Common myeloid progenitor, CD34-positive (primary cell): ENCODE measurements at regions not wholly inside any gene's neighbourhood (a gene's known extent, or its start where the extent isn't known, plus 50 kb on each side); places are given as distances from the start of the nearest gene placed in this dataset.
"Not testable (repeated sequence)": the region's sequence is repeated elsewhere in the genome, so short reads cannot be mapped to it uniquely, and the experiment has no call there.

Experiments
- CTCF ChIA-PET: fragments of 350-600 bp; sonication (Branson Sonifier 250); formaldehyde crosslinking; loops from one replicate; lab custom pipeline; 2021; ENCODE audit warnings: antibody characterized with exemption; lab: Charles Lee
- POLR2A ChIA-PET: fragments of 350-600 bp; sonication (Branson Sonifier 250); formaldehyde crosslinking; loops from one replicate; lab custom pipeline; 2021; ENCODE audit warnings: antibody characterized with exemption; lab: Charles Lee
- DNase-seq, 3 donors: peaks; one replicate each; pipeline versions ENCODE4 v3.0.0 to v3.0.0-alpha.2; 2013
- H3K27ac ChIP-seq, 2 experiments: 1 replicate in 1 of 2; 2 replicates in 1 of 2; pipeline ENCODE4 v1.7.0; 2013; ENCODE audit warnings: inconsistent platforms in 2 of 2, low read length in 2 of 2, mild to moderate bottlenecking in 2 of 2, low read depth in 1 of 2, moderate library complexity in 1 of 2; ENCODE audit not compliant: severe bottlenecking in 2 of 2, insufficient read depth in 1 of 2, poor library complexity in 1 of 2
- H3K27me3 ChIP-seq, 5 experiments: replicated peaks in 2 of 5; 1 replicate in 3 of 5; 2 replicates in 2 of 5; pipeline versions ENCODE4 v1.6.1 to v1.7.0; 2013; ENCODE audit warnings: low read length in 4 of 5, mild to moderate bottlenecking in 2 of 5, moderate library complexity in 2 of 5, inconsistent platforms in 1 of 5; ENCODE audit not compliant: insufficient read depth in 5 of 5, control insufficient read depth in 4 of 5
- H3K36me3 ChIP-seq, 4 experiments: 1 replicate in 2 of 4; 2 replicates in 2 of 4; pipeline versions ENCODE4 v1.6.1 to v1.7.0; 2013; ENCODE audit warnings: low read length in 3 of 4, control low read depth in 1 of 4, mild to moderate bottlenecking in 1 of 4; ENCODE audit not compliant: control insufficient read depth in 4 of 4, insufficient read depth in 4 of 4
- H3K4me1 ChIP-seq, 4 experiments: 1 replicate in 3 of 4; 2 replicates in 1 of 4; pipeline versions ENCODE4 v1.6.1 to v1.7.1; 2013; ENCODE audit warnings: low read length in 3 of 4, mild to moderate bottlenecking in 3 of 4, control low read depth in 1 of 4, inconsistent platforms in 1 of 4, moderate library complexity in 1 of 4; ENCODE audit not compliant: control insufficient read depth in 4 of 4, insufficient read depth in 4 of 4; ENCODE audit errors: control extremely low read depth in 1 of 4
- H3K4me3 ChIP-seq, 7 experiments: 1 replicate in 4 of 7; 2 replicates in 3 of 7; pipeline versions ENCODE4 v1.5.1 to v1.7.0; 2013; ENCODE audit warnings: mild to moderate bottlenecking in 7 of 7, low read length in 6 of 7, moderate library complexity in 6 of 7, inconsistent platforms in 2 of 7, low read depth in 2 of 7, control low read depth in 1 of 7; ENCODE audit not compliant: insufficient read depth in 4 of 7, control insufficient read depth in 1 of 7; ENCODE audit errors: extremely low read depth in 1 of 7
- H3K9me3 ChIP-seq, 5 experiments: 1 replicate in 4 of 5; 2 replicates in 1 of 5; pipeline versions ENCODE4 v1.6.1 to v1.7.1; 2013; ENCODE audit warnings: low read length in 4 of 5, mild to moderate bottlenecking in 2 of 5, inconsistent platforms in 1 of 5, low read depth in 1 of 5, moderate library complexity in 1 of 5; ENCODE audit not compliant: control insufficient read depth in 4 of 5, insufficient read depth in 2 of 5; ENCODE audit errors: control extremely low read depth in 1 of 5
- WGBS: methylation state at CpG from one replicate; pipeline ENCODE4 v1.1.5; 2013; ENCODE audit not compliant: insufficient coverage; 5-methylcytosine and 5-hydroxymethylcytosine counted together

DNA sequence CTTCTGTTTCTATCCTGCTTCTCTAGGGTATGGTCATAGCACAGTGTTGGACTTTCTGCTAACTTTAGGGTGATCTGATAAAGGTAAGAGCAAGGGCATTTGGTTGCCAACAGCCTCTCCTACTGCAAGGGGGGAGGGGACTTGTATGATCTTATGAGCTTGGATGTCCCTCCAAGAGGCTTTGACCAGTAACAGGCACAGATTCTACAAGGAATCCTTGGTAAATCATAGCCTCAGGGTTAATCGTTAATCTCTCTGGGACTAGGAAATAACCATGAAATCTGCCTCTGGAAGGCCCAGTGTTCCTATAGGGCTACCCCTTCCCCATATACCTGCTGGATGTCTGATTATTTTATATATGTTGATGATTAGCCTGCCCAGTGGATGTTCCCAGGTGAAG, 134.8 kb upstream of the TNFSF4 start:
- Histone ChIP-seq H3K4me3 (no peak overlapping the region), H3K9me3 (no peaks in the 10 kb centered on the region), H3K4me1 (peaks cover 0 to 7% (median 0%) of the 10 kb centered on the region in 4 experiments), H3K36me3 (no peaks in the 10 kb centered on the region), H3K27ac (no peak overlapping the region), H3K27me3 (no peaks in the 10 kb centered on the region)
- ChIA-PET POLR2A (no interaction called here), CTCF (no interaction called here)
- DNase-seq, result no peak
- WGBS, result no CpG with 5 or more reads among the region's 1 CpG

DNA sequence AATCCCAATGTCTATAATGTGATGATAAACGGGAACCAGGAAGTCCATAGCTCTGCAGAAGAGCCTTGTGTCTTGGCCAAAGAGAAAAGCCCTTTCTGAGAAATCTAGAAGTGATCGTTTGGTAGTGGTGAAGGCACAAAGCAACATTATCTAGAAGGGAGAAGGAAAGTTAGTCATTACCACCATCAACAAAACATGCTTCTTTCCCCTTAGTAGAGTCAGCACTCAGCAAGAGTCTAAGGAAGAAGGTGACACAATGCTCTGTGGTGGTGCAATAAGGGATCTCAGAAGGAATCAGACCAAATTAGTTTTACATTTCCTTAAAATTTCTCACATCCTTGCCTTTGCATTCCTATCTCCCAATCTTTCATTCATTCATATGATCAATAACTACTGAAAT, 134.4 kb upstream of the PRDX6 start:
- WGBS, result no CpG with 5 or more reads among the region's 2 CpGs
- DNase-seq, result no peak
- H3K27me3 ChIP-seq, result no peaks in the 10 kb centered on the region

DNA sequence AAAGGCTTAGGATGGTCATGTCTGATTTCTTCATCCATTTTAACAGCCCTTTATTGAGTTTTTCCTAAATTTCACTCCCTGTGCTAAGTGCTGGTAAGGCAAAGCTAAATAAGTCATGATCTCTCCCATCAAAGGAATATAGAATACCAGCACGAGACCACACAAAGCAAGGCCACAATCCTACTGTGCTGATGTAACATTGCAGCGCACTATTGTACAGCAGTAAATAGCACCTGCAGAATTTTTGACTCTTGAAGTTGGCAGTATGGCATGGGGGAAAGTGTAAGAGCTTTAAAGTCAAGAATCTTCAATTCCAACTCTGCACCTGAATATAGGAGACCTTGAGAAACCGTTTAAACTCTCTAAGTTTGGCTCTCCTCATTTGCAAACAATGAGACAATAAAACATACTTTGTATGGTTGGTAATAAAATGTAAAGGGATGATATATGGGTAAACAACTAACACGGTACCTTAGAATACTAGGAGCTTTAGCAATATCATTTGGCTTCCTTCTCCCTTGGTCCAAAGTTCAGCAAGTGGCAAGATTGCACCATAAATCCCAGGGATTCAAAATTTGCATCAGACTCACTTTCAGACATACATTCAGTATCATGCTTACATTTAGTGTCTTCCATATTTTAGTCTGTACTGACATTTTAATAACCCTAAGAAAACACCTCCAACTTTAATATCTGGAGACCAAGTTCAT, 132.9 kb upstream of the PRDX6 start:
- Histone ChIP-seq H3K4me3 (no peak overlapping the region), H3K36me3 (no peaks in the 10 kb centered on the region), H3K27ac (no peak overlapping the region), H3K27me3 (no peaks in the 10 kb centered on the region), H3K4me1 (no peaks in the 10 kb centered on the region), H3K9me3 (no peaks in the 10 kb centered on the region)
- ChIA-PET POLR2A (no interaction called here), CTCF (no interaction called here)
- DNase-seq, result no peak
- 96% methylated on average over 3 of the region's 4 CpGs for WGBS

More for the DNA sequence above, 134.4 kb upstream of the PRDX6 start:
- H3K9me3 ChIP-seq, result no peaks in the 10 kb centered on the region
- peaks cover 0 to 2% (median 0%) of the 10 kb centered on the region in 4 experiments for H3K4me1 ChIP-seq
- no peak overlapping the region for H3K27ac ChIP-seq
- no peaks in the 10 kb centered on the region for H3K36me3 ChIP-seq
- POLR2A ChIA-PET, result no interaction called here
- H3K4me3 ChIP-seq, result no peak overlapping the region
- CTCF ChIA-PET, result no interaction called here

DNA sequence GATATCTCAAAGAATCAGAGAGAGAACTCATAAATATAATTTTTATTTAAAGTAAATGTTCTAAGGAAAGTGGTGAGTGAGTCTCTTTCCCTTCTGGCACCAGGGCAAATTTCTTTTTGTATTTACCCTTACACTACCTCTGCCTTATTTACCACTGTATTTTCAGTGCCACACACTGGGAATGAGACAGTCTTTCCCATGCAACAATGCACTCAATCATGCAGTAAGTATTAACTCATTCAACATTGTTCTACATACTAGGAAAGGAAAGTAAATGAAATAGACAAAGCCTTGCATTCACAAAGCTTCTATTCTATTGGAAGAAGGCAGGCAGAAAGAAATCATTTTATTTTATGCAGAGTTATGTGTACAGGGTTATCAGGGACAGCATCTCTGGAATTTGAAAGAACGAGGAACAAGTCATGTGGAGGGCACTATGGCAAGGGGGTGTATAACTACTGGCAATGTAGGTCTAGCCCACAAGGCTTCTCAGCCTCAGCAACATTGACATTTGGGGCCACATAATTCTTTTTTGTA, 129.8 kb upstream of the PRDX6 start:
- H3K4me1 ChIP-seq, result no peaks in the 10 kb centered on the region
- no peaks in the 10 kb centered on the region for H3K36me3 ChIP-seq
- peaks cover 0 to 12% (median 2%) of the 10 kb centered on the region in 5 experiments for H3K9me3 ChIP-seq
- 100% methylated on average over 1 of the region's 1 CpG for WGBS
- no peak overlapping the region for H3K4me3 ChIP-seq
- no peak overlapping the region for H3K27ac ChIP-seq
- no peaks in the 10 kb centered on the region for H3K27me3 ChIP-seq
- ChIA-PET CTCF (interaction anchor here (1.3 to 2.7 kb wide), 2 partner anchors 13 to 92 kb away, joined by 3 to 6 read pairs; no protein-coding TSS in a partner anchor), POLR2A (interaction anchor here (0.6 kb wide), 1 partner anchor 1068 kb away, joined by 3 read pairs; no protein-coding TSS in a partner anchor)
- no peak for DNase-seq

DNA sequence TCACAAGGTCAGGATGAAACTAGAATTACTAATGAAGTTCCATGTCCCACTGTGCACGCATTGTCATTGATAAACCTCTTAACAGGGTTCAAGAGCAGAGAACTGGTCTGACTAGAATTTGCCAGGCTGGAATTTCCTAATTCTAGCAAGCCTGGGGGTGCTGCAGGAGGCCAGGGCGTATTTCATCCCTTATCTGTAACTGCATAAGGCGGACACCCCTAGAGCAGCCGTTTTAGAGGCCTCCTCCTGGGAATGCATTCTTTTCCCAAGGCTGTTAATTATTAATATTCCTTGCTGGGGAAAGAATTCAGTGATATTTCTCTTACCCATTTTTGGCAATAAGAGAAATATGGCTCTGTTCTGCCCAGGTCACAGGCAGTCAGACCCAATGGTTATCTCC, 124.5 kb upstream of the PRDX6 start:
- H3K27me3 ChIP-seq, CTCF ChIA-PET, H3K27ac ChIP-seq, H3K36me3 ChIP-seq, POLR2A ChIA-PET, H3K4me3 ChIP-seq, H3K4me1 ChIP-seq: not testable (repeated sequence)
- peak in 1 of 3 donors; percentile 14 for DNase-seq
- peaks cover 0 to 25% (median 5%) of the 10 kb centered on the region in 5 experiments for H3K9me3 ChIP-seq
- WGBS, result 100% methylated on average over 4 of the region's 4 CpGs

DNA sequence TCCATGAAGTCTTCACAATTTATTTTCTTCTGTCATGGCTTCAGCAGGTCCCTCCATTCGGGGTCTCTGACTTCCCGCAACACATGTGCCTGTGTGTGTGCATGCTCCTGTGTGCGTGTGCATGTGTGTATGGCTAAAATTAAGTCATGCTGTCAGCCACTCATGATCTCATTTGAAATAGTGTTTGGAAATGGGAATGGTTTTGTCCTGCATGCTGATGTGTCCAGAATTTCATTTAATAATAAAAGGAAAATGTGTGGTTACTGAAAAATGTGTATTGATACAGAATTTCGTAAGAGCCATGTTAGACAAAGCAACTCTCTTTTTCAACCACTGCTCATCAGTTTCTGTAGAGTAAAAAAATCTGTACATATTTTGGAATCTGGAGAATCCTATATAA, 123.8 kb upstream of the PRDX6 start:
- Histone ChIP-seq H3K36me3 (peaks cover 0 to 2% (median 0%) of the 10 kb centered on the region in 4 experiments), H3K4me3 (no peak overlapping the region), H3K27ac (no peak overlapping the region), H3K4me1 (no peaks in the 10 kb centered on the region), H3K27me3 (no peaks in the 10 kb centered on the region), H3K9me3 (peaks cover 0 to 25% (median 5%) of the 10 kb centered on the region in 5 experiments)
- CTCF ChIA-PET, result no interaction called here
- WGBS, result no CpG with 5 or more reads among the region's 4 CpGs
- POLR2A ChIA-PET, result no interaction called here
- DNase-seq, result no peak

DNA sequence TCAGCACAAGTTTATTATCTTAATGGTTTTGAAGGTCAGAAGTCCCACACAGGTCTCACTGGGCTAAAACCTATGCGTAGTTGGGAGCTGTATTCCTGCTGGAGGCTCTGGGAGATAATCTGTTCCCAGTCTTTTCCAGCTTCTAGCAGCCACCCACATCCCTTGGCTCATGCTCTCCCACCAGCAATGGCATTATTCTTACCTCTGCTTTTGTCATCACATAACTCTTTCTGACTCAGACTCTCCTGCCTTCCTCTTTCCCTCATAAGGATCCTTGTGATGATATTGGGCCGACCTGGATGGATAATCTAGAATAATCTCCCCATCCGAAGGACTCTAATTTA, 122.2 kb upstream of the PRDX6 start:
- WGBS, result 100% methylated on average over 3 of the region's 3 CpGs
- POLR2A ChIA-PET, result no interaction called here
- peaks cover 0 to 1% (median 0%) of the 10 kb centered on the region in 4 experiments for H3K4me1 ChIP-seq
- CTCF ChIA-PET, result no interaction called here
- H3K9me3 ChIP-seq, result peaks cover 0 to 25% (median 5%) of the 10 kb centered on the region in 5 experiments
- DNase-seq, result no peak
- no peak overlapping the region for H3K4me3 ChIP-seq
- H3K27me3 ChIP-seq, result no peaks in the 10 kb centered on the region
- no peak overlapping the region for H3K27ac ChIP-seq
- H3K36me3 ChIP-seq, result peaks cover 0 to 2% (median 0%) of the 10 kb centered on the region in 4 experiments
